Type B pancreatic cell (in vitro differentiated cells): ENCODE measurements at regions not wholly inside any gene's neighbourhood (a gene's known extent, or its start where the extent isn't known, plus 50 kb on each side); places are given as distances from the start of the nearest gene placed in this dataset.

ENCODE experiments used
- DNase-seq: peaks from one replicate; pipeline ENCODE4 v3.0.0; 2021; ENCODE audit warnings: mixed read lengths; ENCODE audit not compliant: unreplicated experiment; ENCODE audit errors: extremely low spot score
- H3K27ac Mint-ChIP-seq: 2 replicates; pipeline ENCODE4 v1.8.0; 2021; ENCODE audit warnings: mild to moderate bottlenecking, mixed read lengths
- H3K27me3 Mint-ChIP-seq: 2 replicates; pipeline ENCODE4 v1.8.0; 2021; ENCODE audit warnings: mixed read lengths
- H3K36me3 Mint-ChIP-seq: 2 replicates; pipeline ENCODE4 v1.8.0; 2021; ENCODE audit warnings: mixed read lengths
- H3K4me1 Mint-ChIP-seq: one replicate; pipeline ENCODE4 v1.8.0; 2021; ENCODE audit warnings: mixed read lengths; ENCODE audit not compliant: unreplicated experiment
- H3K4me3 Mint-ChIP-seq: 2 replicates; pipeline ENCODE4 v1.8.0; 2021; ENCODE audit warnings: mild to moderate bottlenecking, mixed read lengths
- H3K9me3 Mint-ChIP-seq: 2 replicates; pipeline ENCODE4 v1.8.0; 2021; ENCODE audit warnings: mixed read lengths
- CTCF ChIP-seq: fragments of 200-600 bp; sonication (generic); conservative IDR thresholded peaks from 2 replicates; pipeline ENCODE4 v1.5.0; 2021; ENCODE audit warnings: antibody characterized with exemption, mild to moderate bottlenecking

GRCh38 chr3:106281221-106281620, 412.4 kb upstream of the CBLB start:
- H3K9me3 Mint-ChIP-seq = peaks cover 13% of the 10 kb centered on the region
- DNase-seq = no peak
- peaks cover 24% of the 10 kb centered on the region for H3K4me1 Mint-ChIP-seq
- H3K27me3 Mint-ChIP-seq = no peaks in the 10 kb centered on the region
- TF ChIP-seq CTCF = no peak
- no peak overlapping the region for H3K4me3 Mint-ChIP-seq
- H3K36me3 Mint-ChIP-seq = no peaks in the 10 kb centered on the region
- H3K27ac Mint-ChIP-seq = no peak overlapping the region

- no peak overlapping the region for H3K4me3 Mint-ChIP-seq
- no peaks in the 10 kb centered on the region for H3K27me3 Mint-ChIP-seq
- DNase-seq = no peak
- H3K36me3 Mint-ChIP-seq = no peaks in the 10 kb centered on the region
- peaks cover 23% of the 10 kb centered on the region for H3K9me3 Mint-ChIP-seq
- H3K27ac Mint-ChIP-seq = no peak overlapping the region
- H3K4me1 Mint-ChIP-seq = peaks cover 18% of the 10 kb centered on the region
- TF ChIP-seq CTCF = no peak
These were observed 414.1 kb upstream of the CBLB start for GRCh38 chr3:106282943-106283342.

- no peak for DNase-seq
- H3K4me1 Mint-ChIP-seq = peaks cover 8% of the 10 kb centered on the region
- no peaks in the 10 kb centered on the region for H3K27me3 Mint-ChIP-seq
- no peak overlapping the region for H3K4me3 Mint-ChIP-seq
- H3K9me3 Mint-ChIP-seq = peaks cover 19% of the 10 kb centered on the region
- no peaks in the 10 kb centered on the region for H3K36me3 Mint-ChIP-seq
- no peak overlapping the region for H3K27ac Mint-ChIP-seq
- TF ChIP-seq CTCF = no peak
These were observed 420.0 kb upstream of the CBLB start for GRCh38 chr3:106288781-106289180.

GRCh38 chr3:106290304-106290997, 421.6 kb upstream of the CBLB start:
- no peaks in the 10 kb centered on the region for H3K36me3 Mint-ChIP-seq
- peaks cover 19% of the 10 kb centered on the region for H3K9me3 Mint-ChIP-seq
- H3K4me3 Mint-ChIP-seq = no peak overlapping the region
- H3K4me1 Mint-ChIP-seq = peaks cover 8% of the 10 kb centered on the region
- no peak for TF ChIP-seq CTCF
- no peak for DNase-seq
- no peak overlapping the region for H3K27ac Mint-ChIP-seq
- H3K27me3 Mint-ChIP-seq = no peaks in the 10 kb centered on the region

GRCh38 chr3:106293161-106293560, 424.3 kb upstream of the CBLB start:
- DNase-seq = no peak
- Mint-ChIP-seq H3K36me3 (no peaks in the 10 kb centered on the region), H3K4me3 (no peak overlapping the region), H3K9me3 (peaks cover 5% of the 10 kb centered on the region), H3K27me3 (no peaks in the 10 kb centered on the region), H3K4me1 (peaks cover 8% of the 10 kb centered on the region), H3K27ac (no peak overlapping the region)
- TF ChIP-seq CTCF = no peak
